H9 (cell line): ENCODE measurements at regions not wholly inside any gene's neighbourhood (a gene's known extent, or its start where the extent isn't known, plus 50 kb on each side); places are given as distances from the start of the nearest gene placed in this dataset.
"Not testable (repeated sequence)": the region's sequence is repeated elsewhere in the genome, so short reads cannot be mapped to it uniquely, and the experiment has no call there.

Experiments
- DNase-seq: peaks from one replicate; pipeline ENCODE4 v3.0.0-alpha.2; 2017
- H2AFZ ChIP-seq: one replicate; pipeline ENCODE4 v1.6.1; 2013; ENCODE audit warnings: mild to moderate bottlenecking, low read length, control low read depth, moderate library complexity
- H2AK5ac ChIP-seq: 2 replicates; pipeline ENCODE4 v1.6.1; 2013; ENCODE audit warnings: low read length, control low read depth, mixed read lengths; ENCODE audit not compliant: insufficient read length
- H2BK120ac ChIP-seq: one replicate; pipeline ENCODE4 v1.6.1; 2013; ENCODE audit warnings: low read depth, mild to moderate bottlenecking, low read length, control low read depth, inconsistent platforms; ENCODE audit not compliant: poor library complexity, severe bottlenecking
- H2BK12ac ChIP-seq: 2 replicates; pipeline ENCODE4 v1.6.1; 2013; ENCODE audit warnings: low read length, control low read depth, mixed read lengths, low read depth; ENCODE audit not compliant: insufficient read length
- H2BK15ac ChIP-seq: 2 replicates; pipeline ENCODE4 v1.6.1; 2013; ENCODE audit warnings: low read depth, low read length, control low read depth
- H2BK20ac ChIP-seq: one replicate; pipeline ENCODE4 v1.6.1; 2013; ENCODE audit warnings: low read depth, mild to moderate bottlenecking, low read length, control low read depth, inconsistent platforms; ENCODE audit not compliant: poor library complexity, severe bottlenecking
- H2BK5ac ChIP-seq: 2 replicates; pipeline ENCODE4 v1.6.1; 2013; ENCODE audit warnings: low read length, control low read depth, mixed read lengths; ENCODE audit not compliant: insufficient read length
- H3K14ac ChIP-seq: 2 replicates; pipeline ENCODE4 v1.6.1; 2013; ENCODE audit warnings: low read length, control low read depth; ENCODE audit not compliant: insufficient read depth
- H3K18ac ChIP-seq: 2 replicates; pipeline ENCODE4 v1.6.1; 2013; ENCODE audit warnings: low read depth, mild to moderate bottlenecking, mixed read lengths, low read length, control low read depth; ENCODE audit not compliant: insufficient read length
- H3K23ac ChIP-seq: 2 replicates; pipeline ENCODE4 v1.6.1; 2013; ENCODE audit warnings: low read length, control low read depth, mixed read lengths, low read depth; ENCODE audit not compliant: insufficient read length
- H3K23me2 ChIP-seq: 2 replicates; pipeline ENCODE4 v1.6.1; 2013; ENCODE audit warnings: low read depth, mild to moderate bottlenecking, mixed read lengths, low read length, control low read depth; ENCODE audit not compliant: insufficient read length, poor library complexity, severe bottlenecking
- H3K27ac ChIP-seq: 2 replicates; pipeline ENCODE4 v1.5.1; 2013; ENCODE audit warnings: low read length, control low read depth, mixed read lengths, low read depth; ENCODE audit not compliant: insufficient read length
- H3K27me3 ChIP-seq: 2 replicates; pipeline ENCODE4 v1.6.1; 2013; ENCODE audit warnings: low read length, control low read depth, inconsistent platforms; ENCODE audit not compliant: insufficient read depth
- H3K4ac ChIP-seq: 2 replicates; pipeline ENCODE4 v1.6.1; 2013; ENCODE audit warnings: low read depth, mild to moderate bottlenecking, control low read depth, inconsistent platforms, low read length, moderate library complexity
- H3K4me1 ChIP-seq: 2 replicates; pipeline ENCODE4 v1.6.1; 2013; ENCODE audit warnings: low read length, control low read depth, inconsistent platforms; ENCODE audit not compliant: insufficient read depth
- H3K4me2 ChIP-seq: 2 replicates; pipeline ENCODE4 v1.6.1; 2013; ENCODE audit warnings: low read length, control low read depth, mixed read lengths; ENCODE audit not compliant: insufficient read length, insufficient read depth
- H3K56ac ChIP-seq: 2 replicates; pipeline ENCODE4 v1.6.1; 2013; ENCODE audit warnings: low read depth, mild to moderate bottlenecking, mixed read lengths, low read length, control low read depth; ENCODE audit not compliant: insufficient read length
- H3K79me1 ChIP-seq: 2 replicates; pipeline ENCODE4 v1.6.1; 2013; ENCODE audit warnings: low read depth, mild to moderate bottlenecking, moderate library complexity, low read length, control low read depth, inconsistent platforms; ENCODE audit not compliant: insufficient read depth, poor library complexity, severe bottlenecking
- H3K79me2 ChIP-seq: 2 replicates; pipeline ENCODE4 v1.6.1; 2013; ENCODE audit warnings: low read length, control low read depth, inconsistent platforms; ENCODE audit not compliant: insufficient read depth
- H3K9ac ChIP-seq: 2 replicates; pipeline ENCODE4 v1.6.1; 2013; ENCODE audit warnings: low read length, control low read depth, mixed read lengths; ENCODE audit not compliant: insufficient read length; ENCODE audit errors: extremely low read depth
- H3K9me3 ChIP-seq: one replicate; pipeline ENCODE4 v1.6.1; 2013; ENCODE audit warnings: low read depth, low read length, inconsistent platforms; ENCODE audit not compliant: control insufficient read depth
- H3T11ph ChIP-seq: one replicate; pipeline ENCODE4 v1.6.1; 2013; ENCODE audit warnings: mild to moderate bottlenecking, low read length, control low read depth, inconsistent platforms
- H4K20me1 ChIP-seq: one replicate; pipeline ENCODE4 v1.6.1; 2013; ENCODE audit not compliant: control insufficient read depth, insufficient read length, insufficient read depth
- H4K5ac ChIP-seq: 2 replicates; pipeline ENCODE4 v1.6.1; 2013; ENCODE audit warnings: low read depth, mild to moderate bottlenecking, mixed read lengths, low read length, control low read depth; ENCODE audit not compliant: insufficient read length
- H4K8ac ChIP-seq: replicated peaks from 2 replicates; pipeline ENCODE4 v1.6.1; 2013; ENCODE audit warnings: low read length, control low read depth, mixed read lengths, low read depth; ENCODE audit not compliant: insufficient read length
- H4K91ac ChIP-seq: 2 replicates; pipeline ENCODE4 v1.6.1; 2013; ENCODE audit warnings: low read depth, mild to moderate bottlenecking, moderate library complexity, mixed read lengths, low read length, control low read depth; ENCODE audit not compliant: insufficient read length
- H3K27ac Mint-ChIP-seq, 3 experiments: 2 replicates in 2 of 3; 3 replicates in 1 of 3; pipeline ENCODE4 v1.8.0; 2020 to 2021; ENCODE audit warnings: mixed read lengths in 3 of 3, mild to moderate bottlenecking in 1 of 3, moderate library complexity in 1 of 3
- H3K27me3 Mint-ChIP-seq: 2 replicates; pipeline ENCODE4 v1.8.0; 2021; ENCODE audit warnings: low read depth, mild to moderate bottlenecking, moderate library complexity, mixed read lengths
- H3K36me3 Mint-ChIP-seq, 3 experiments: 2 replicates in 2 of 3; 3 replicates in 1 of 3; pipeline ENCODE4 v1.8.0; 2020 to 2021; ENCODE audit warnings: low read depth in 3 of 3, mixed read lengths in 3 of 3; ENCODE audit not compliant: insufficient read depth in 1 of 3
- H3K4me1 Mint-ChIP-seq, 2 experiments: 2 replicates each; pipeline ENCODE4 v1.8.0; 2020; ENCODE audit warnings: mixed read lengths in 2 of 2
- H3K4me3 Mint-ChIP-seq, 2 experiments: 2 replicates in 1 of 2; 3 replicates in 1 of 2; pipeline ENCODE4 v1.8.0; 2020 to 2021; ENCODE audit warnings: mild to moderate bottlenecking in 2 of 2, mixed read lengths in 2 of 2, moderate library complexity in 1 of 2
- H3K9me3 Mint-ChIP-seq, 2 experiments: 2 replicates in 1 of 2; 3 replicates in 1 of 2; pipeline ENCODE4 v1.8.0; 2020; ENCODE audit warnings: mild to moderate bottlenecking in 2 of 2, mixed read lengths in 2 of 2, moderate library complexity in 1 of 2
- WGBS: extraction: QIAGEN DNeasy Blood & Tissue Kit; methylation state at CpG from one replicate; pipeline ENCODE4 v1.1.7; 2013; ENCODE audit warnings: missing lambda C conversion rate, low lambda C conversion rate, mixed read lengths; ENCODE audit not compliant: insufficient read length; ENCODE audit errors: extremely low coverage; 5-methylcytosine and 5-hydroxymethylcytosine counted together

DNA sequence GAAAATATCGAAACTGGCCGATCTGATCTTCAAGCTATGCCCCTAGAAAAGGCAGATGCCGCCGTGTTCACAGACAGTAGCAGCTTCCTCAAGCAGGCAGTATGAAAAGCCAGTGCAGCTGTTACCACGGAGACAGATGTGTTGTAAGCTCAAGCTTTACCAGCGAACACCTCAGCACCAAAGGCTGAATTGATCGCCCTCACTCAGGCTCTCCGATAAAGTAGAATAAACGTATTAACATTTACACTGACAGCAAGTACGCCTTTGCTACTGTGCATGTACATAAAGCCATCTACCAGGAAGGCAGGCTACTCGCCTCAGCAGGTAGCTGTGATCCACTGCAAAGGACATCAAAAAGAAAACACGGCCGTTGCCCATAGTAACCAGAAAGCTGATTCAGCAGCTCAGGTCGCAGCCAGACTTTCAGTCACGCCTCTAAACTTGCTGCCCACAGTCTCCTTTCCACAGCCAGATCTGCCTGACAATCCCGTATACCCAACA is 122.8 kb upstream of the DEFB108B start:
- H2BK120ac ChIP-seq, H3K4me1 ChIP-seq, H3K27ac Mint-ChIP-seq, H3K4ac ChIP-seq, H3K79me1 ChIP-seq, H3K79me2 ChIP-seq, H3K56ac ChIP-seq, H3K18ac ChIP-seq, H4K20me1 ChIP-seq, H3K9ac ChIP-seq, H2BK12ac ChIP-seq, H2AFZ ChIP-seq, H2BK15ac ChIP-seq, H3K27ac ChIP-seq, H2BK20ac ChIP-seq, H3K23ac ChIP-seq, H3K4me3 Mint-ChIP-seq, H2AK5ac ChIP-seq, H3K4me2 ChIP-seq, H3K9me3 ChIP-seq, H3K27me3 ChIP-seq, H2BK5ac ChIP-seq, H3K9me3 Mint-ChIP-seq, H3T11ph ChIP-seq, H3K23me2 ChIP-seq, H4K8ac ChIP-seq, H3K27me3 Mint-ChIP-seq, H3K36me3 Mint-ChIP-seq, H3K14ac ChIP-seq, H4K5ac ChIP-seq, H4K91ac ChIP-seq: not testable (repeated sequence)
- DNase-seq, result peak; percentile 38
- peaks cover 17 to 19% of the 10 kb centered on the region in 2 experiments for H3K4me1 Mint-ChIP-seq
- WGBS, result no CpG with 5 or more reads among the region's 16 CpGs

DNA sequence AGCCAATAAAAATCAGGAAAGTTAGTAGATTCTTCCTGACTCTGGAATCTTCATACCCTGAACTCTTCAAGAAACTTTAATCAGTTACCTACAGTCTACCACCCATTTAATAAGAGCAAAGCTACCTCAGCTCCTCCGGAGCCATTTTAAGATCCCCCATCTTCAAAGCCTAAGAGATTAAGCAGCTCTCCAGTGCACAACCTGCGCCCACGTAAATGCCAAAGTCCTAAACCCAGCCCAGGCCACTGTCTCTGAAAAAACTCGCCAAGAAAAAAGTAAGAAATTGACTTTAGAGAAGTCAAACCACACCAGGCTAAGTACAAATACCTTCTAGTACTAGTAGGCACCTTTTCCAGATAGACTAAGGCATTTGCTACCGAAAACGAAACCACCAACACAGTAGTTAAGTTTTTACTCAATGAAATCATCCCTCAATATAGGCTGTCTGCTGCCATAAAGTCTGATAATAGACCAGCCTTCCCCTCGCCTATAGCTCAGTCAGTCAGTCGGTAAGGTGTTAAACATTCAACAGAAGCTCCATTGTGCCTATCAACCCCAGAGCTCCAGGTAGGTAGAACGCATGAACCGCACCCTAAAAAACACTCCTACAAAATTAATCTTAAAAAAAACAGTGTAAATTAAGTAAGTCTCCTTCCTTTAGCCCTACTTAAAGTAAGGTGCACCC is 122.2 kb upstream of the DEFB108B start:
- H3K4me2 ChIP-seq, H3K27ac Mint-ChIP-seq, H3K9me3 Mint-ChIP-seq, H4K20me1 ChIP-seq, H3K4ac ChIP-seq, H4K91ac ChIP-seq, H3K4me1 ChIP-seq, H4K5ac ChIP-seq, H2BK5ac ChIP-seq, H3K27ac ChIP-seq, H4K8ac ChIP-seq, H3K23ac ChIP-seq, H3K18ac ChIP-seq, H3K9ac ChIP-seq, H3K23me2 ChIP-seq, H2BK12ac ChIP-seq, H2BK15ac ChIP-seq, H3K14ac ChIP-seq, H3K27me3 ChIP-seq, H2BK120ac ChIP-seq, H3K9me3 ChIP-seq, H3K79me2 ChIP-seq, H2AK5ac ChIP-seq, H3K4me3 Mint-ChIP-seq, H2AFZ ChIP-seq, H3K56ac ChIP-seq, H3K79me1 ChIP-seq, H3K27me3 Mint-ChIP-seq, H3T11ph ChIP-seq, H2BK20ac ChIP-seq, H3K36me3 Mint-ChIP-seq, DNase-seq: not testable (repeated sequence)
- no CpG with 5 or more reads among the region's 10 CpGs for WGBS
- H3K4me1 Mint-ChIP-seq, result peaks cover 17 to 19% of the 10 kb centered on the region in 2 experiments
